Epithelial cell of prostate (primary cell): ENCODE measurements at regions not wholly inside any gene's neighbourhood (a gene's known extent, or its start where the extent isn't known, plus 50 kb on each side); places are given as distances from the start of the nearest gene placed in this dataset.
"Not testable (repeated sequence)": the region's sequence is repeated elsewhere in the genome, so short reads cannot be mapped to it uniquely, and the experiment has no call there.

Experiments used
- DNase-seq: peaks from one replicate; pipeline ENCODE4 v3.0.0-alpha.2; 2011; ENCODE audit warnings: low read depth, low spot score
- H3K27ac ChIP-seq: fragments of 450-650 bp; 2 replicates; pipeline ENCODE4 v1.5.1; 2017; ENCODE audit warnings: mild to moderate bottlenecking

DNA sequence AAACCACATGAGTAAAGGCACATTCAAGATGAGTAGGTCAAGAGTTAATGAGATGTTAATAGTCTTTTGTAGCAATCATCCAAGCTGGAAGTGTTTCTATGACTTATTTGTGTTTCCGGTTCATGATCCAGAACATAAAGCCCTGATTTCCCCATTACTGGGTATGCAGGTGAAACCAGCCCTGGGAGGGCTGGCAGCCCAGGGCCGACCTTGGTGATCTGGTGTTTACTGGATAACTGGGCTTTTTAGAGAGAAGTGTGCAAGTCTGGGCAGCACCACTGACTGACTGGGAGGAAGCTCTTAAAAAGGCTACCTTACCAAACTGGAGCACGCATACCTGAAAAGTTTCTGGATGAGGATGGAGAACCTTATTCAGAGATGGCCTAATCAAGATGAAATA is 431.6 kb upstream of the VRK2 start:
- DNase-seq, result no peak
- no peak overlapping the region for H3K27ac ChIP-seq

GRCh38 chr2:57615855-57616556 is 430.6 kb upstream of the VRK2 start:
- no peak for DNase-seq
- H3K27ac ChIP-seq, result no peak overlapping the region

GRCh38 chr2:57617318-57617717 is 429.3 kb upstream of the VRK2 start:
- no peak for DNase-seq
- no peak overlapping the region for H3K27ac ChIP-seq

DNA sequence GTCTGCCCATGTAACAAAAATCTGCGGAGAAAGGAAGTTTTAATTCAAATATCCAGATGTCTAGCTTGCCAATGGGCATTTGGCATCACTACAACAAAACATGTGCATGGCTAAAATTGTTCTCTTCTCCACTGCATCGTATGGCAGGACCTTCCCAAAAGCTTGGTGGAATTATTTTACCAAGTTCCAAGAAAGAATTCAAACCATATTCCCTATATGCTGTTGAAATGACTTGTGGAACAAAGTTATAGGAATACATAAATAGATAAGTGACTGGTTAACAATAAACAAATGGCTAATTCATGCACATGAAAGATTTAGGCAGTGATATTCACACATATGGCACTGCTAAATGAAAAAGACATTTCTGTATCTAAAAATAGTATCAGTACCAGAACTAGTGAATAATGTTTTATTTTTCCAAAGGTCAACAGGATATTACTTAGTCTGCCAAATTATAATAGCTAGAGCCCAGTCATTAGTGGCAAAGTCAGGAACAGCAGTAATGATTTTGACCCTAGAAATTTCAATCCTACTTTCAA is 425.4 kb upstream of the VRK2 start:
- H3K27ac ChIP-seq, result no peak overlapping the region
- no peak for DNase-seq

GRCh38 chr2:57622009-57622408 is 424.6 kb upstream of the VRK2 start:
- no peak overlapping the region for H3K27ac ChIP-seq
- no peak for DNase-seq

DNA sequence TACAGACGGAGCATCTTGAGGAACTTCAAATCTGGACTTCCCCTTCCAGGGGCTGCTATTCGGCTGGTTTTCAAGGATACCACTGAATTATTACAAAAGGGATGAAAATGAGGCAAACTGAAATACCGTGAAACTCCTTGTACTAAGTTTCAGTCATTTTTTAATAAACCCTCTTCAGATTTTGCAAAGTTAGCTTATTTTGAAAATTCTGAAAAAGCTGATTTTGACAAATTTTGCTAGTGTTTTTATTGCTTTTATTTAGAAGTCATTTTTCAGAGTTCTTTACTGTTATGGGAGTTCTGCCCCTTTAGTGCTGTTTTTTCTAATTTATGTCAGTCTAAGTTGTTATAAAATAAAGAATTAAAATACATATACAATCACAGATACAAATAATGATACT is 390.4 kb upstream of the VRK2 start:
- DNase-seq, result no peak

DNA sequence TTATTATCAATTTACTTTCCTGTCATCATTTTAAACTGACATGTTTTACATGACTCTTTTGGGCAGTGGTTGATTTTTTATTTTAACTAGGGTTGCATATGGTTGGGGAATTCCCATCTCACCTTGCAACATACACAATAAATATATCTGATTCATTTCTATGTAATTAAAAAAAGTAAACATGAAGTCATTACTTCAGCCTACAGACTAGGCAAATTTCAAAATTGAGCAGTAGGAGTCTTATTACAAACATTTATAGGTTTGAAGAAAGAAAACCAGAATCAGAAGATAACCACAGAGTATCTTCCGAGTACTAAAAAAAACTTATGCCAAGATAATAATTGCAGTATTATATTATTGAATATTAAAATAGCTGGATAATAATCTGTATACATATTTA is 377.0 kb upstream of the VRK2 start:
- no peak for DNase-seq
- H3K27ac ChIP-seq, result no peak overlapping the region

More for the DNA sequence above, 390.4 kb upstream of the VRK2 start:
- no peak overlapping the region for H3K27ac ChIP-seq

- DNase-seq, result no peak
- no peak overlapping the region for H3K27ac ChIP-seq
These were observed 372.6 kb upstream of the VRK2 start for GRCh38 chr2:57674025-57674424.

- no peak for DNase-seq
These were observed 371.9 kb upstream of the VRK2 start for GRCh38 chr2:57674743-57675142.

GRCh38 chr2:57677296-57677695 is 369.3 kb upstream of the VRK2 start:
- DNase-seq, result peak; percentile 12
- no peak overlapping the region for H3K27ac ChIP-seq

More at GRCh38 chr2:57674743-57675142, 371.9 kb upstream of the VRK2 start:
- no peak overlapping the region for H3K27ac ChIP-seq

DNA sequence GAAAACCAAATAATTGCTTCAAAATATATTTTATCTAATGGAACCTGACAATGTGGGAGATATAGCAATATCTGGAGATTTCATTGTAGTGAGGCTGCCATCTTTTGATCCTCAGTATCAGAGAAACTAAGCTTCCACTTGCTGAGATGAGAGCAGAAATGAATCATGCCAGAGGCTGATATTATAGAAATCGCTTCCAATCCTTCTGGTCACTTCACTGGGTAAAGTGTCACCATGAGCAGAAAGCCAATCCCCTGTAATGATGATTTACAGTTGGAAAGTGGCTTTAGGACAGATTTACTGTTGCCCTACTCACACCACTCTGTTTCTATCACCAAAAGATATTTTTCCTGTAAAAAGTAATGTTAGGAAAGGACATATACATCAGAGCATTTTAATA is 365.0 kb upstream of the VRK2 start:
- H3K27ac ChIP-seq, result no peak overlapping the region
- no peak for DNase-seq

GRCh38 chr2:57685032-57685431 is 361.6 kb upstream of the VRK2 start:
- DNase-seq, result no peak
- no peak overlapping the region for H3K27ac ChIP-seq

GRCh38 chr2:57692395-57692794 is 354.2 kb upstream of the VRK2 start:
- no peak overlapping the region for H3K27ac ChIP-seq
- DNase-seq, result no peak

DNA sequence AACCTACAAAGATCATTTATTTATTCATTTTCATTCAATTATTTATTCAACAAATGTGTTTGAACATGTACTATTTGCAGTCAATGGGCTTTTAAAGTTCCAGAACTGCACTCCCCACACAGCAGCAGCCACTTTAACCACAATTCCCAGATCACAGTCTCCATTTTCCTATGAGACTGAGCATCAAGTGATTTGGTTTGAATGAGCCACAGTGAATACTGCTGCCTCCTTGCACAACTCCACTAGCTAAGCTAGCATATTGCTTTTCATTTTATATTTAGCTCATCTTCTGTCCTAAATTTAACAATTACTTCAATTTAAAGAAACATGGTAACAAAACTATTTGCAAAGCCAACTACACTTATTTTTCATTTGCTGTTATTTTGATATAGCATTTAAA is 353.4 kb upstream of the VRK2 start:
- no peak overlapping the region for H3K27ac ChIP-seq
- no peak for DNase-seq

DNA sequence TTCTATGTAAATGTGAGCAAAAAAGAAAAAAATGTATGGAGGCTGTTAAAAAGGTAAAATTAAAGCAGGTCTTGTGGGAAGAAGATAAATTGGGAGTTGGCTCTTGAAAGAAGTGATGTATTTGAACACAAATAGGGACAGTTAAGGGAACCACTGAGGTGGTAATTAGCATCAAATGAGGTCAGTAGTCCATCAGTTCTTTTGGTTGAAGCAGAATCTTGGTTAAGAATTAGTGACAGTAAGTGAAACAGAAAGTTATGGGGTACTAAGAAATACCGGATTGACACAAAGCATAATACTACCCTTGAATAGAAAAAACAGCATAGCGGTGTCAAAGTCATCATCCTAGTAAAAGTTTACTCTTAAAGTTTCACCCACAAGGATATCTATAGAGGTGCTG is 352.6 kb upstream of the VRK2 start:
- DNase-seq, result no peak

GRCh38 chr2:57696016-57696415 is 350.6 kb upstream of the VRK2 start:
- no peak overlapping the region for H3K27ac ChIP-seq
- DNase-seq, result peak; percentile 22

More for the DNA sequence above, 352.6 kb upstream of the VRK2 start:
- no peak overlapping the region for H3K27ac ChIP-seq

DNA sequence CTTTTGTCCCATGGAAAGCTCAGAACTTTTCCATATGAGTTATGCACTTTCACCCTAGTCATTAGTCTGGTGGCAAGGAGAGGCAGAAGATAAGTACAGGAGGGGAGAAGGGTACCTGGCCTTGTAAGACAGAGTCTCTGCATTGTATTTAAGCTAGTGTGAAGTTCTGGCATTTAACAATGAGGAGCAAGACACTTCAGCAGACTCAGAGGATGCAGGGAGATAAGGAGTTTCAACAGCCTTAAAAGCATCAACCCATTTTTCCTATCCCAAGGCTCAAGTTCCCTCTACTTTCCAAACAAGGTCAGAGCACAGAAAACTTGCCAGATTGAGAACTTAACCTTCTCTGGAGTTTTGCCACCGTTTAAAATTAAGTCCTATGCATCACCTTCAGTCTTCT is 348.2 kb upstream of the VRK2 start:
- no peak overlapping the region for H3K27ac ChIP-seq
- no peak for DNase-seq

DNA sequence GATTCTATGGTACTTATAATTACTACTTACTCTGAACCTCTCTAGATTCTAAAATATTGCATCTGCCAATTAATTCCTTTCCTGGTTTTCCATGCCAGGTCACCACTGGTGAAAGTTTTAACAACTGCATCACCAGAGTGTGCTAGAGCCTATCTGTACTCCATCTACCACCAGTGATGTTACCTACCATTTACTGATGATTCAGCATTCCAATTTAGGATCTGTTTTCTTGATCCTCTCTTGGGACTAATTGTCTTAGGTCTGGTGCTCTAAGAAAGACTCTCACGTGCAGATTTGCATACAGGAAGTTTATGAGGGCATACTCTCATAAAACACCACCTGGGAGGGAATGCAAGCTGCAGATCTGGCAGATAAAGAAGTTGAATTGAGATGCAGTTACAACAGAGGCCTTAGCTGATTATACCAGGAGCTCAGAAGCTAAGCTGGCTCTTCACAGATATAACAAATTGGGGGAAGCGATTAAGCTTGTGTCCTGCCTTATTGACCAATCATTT is 347.6 kb upstream of the VRK2 start:
- DNase-seq, result no peak
- H3K27ac ChIP-seq, result no peak overlapping the region

DNA sequence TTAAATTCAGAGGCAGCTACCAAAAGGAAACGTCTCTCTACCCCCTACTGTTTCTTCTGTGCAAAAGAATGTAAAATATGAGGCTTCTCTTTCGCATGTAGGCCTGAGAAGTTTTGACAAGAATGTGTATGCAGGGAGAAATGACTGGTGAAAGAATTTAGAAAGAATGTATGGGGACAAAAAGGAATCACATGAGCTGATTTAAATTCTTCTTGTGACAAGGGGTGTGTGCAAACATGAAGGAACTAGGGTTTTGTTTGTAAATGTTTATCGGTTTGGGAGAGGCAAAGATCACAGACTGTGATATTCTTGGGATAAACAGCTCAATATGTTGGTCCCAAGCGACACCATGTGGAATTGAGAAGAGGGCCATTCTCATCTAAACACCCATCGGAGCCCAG is 345.2 kb upstream of the VRK2 start:
- no peak overlapping the region for H3K27ac ChIP-seq
- no peak for DNase-seq

GRCh38 chr2:57703407-57703806 is 343.2 kb upstream of the VRK2 start:
- DNase-seq, result no peak
- H3K27ac ChIP-seq, result no peak overlapping the region

DNA sequence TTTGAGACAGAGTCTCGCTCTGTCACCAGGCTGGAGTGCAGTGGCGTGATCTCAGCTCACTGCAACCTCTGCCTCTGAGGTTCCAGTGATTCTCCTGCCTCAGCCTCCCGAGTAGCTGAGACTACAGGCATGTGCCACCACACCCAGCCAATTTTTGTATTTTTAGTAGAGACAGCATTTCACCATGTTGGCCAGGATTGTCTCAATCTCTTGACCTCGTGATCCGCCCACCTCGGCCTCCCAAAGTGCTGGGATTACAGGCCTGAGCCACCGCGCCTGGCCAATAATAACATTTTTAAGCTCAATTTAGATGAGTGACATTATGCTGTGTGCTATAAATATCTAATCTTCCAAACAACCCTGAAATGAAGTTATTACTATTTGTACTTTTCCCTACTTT is 338.8 kb upstream of the VRK2 start:
- DNase-seq, H3K27ac ChIP-seq: not testable (repeated sequence)

DNA sequence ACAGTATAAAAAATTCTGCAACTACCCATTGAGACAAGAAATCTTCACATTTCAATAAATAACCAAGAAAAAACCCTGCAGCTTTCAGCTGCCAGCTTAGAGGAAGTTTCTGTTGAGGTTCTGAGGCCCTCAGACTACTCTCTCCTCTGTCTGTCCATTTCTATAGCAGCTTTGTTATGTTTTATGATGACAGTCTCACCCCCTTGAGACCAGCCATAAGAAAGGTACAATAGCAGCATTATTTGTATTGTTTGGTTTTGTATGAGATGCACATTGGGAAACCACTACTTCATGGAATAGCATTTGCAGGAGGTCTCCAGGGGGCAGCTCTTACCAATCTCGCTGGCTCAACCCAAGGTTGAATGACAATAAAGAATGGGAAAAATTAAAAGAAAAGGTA is 334.6 kb upstream of the VRK2 start:
- H3K27ac ChIP-seq, result no peak overlapping the region
- DNase-seq, result no peak
